HG02884 (cell line): ENCODE measurements at regions not wholly inside any gene's neighbourhood (a gene's known extent, or its start where the extent isn't known, plus 50 kb on each side); places are given as distances from the start of the nearest gene placed in this dataset.

ENCODE experiments used
- ATAC-seq: cut with Tn5 transposase; IDR thresholded peaks from one replicate; pipeline ENCODE4 v1.9.1; 2021; ENCODE audit warnings: mild to moderate bottlenecking, moderate library complexity; ENCODE audit not compliant: unreplicated experiment

GRCh38 chr4:126779436-126780166, 853.2 kb upstream of the INTU start:
- no peak for ATAC-seq

DNA sequence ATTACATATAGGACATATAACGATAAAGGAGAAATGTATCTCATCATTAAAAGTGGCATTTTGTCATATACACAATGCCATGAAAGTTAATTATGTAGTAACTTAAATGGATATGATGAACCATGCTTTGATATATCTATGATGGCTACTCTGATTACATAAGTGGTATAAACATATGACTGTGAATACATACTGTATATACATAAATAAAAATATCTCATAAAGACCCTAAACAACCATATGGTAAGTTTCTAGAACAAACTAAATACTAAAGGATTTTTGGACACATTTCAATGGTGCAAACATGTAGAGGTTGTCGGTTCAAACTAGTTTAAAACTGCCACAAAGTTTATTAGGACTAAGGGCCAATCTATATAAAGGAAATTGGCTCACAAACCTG, 849.6 kb upstream of the INTU start:
- ATAC-seq = no peak

DNA sequence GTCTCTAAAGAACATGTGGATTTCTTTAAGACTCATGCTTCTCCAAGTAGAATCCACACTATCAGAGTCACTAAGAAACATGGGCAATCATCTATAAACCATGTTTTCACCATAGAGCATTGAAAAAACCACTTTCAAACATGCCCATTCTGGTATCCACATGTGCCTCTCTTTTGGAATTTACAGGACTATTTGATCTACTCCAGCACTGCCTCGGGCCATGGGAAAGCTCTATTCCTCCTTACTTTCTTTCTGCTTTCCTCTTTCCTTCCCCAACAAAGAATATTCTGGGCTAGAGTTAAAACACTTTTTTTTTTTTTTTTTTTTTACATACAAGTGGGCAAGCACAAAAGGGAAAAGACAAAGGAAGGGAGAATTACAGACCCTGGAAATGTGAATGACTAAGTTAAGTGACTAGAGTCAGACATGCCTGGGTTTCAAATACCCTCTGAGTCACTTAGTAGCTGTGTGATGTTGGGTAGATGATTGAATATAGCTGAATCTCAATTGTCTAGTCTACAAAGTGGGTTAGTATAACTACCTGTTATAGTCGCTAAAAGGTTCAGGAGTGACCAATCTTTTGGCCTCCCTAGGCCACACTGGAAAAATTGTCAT, 847.7 kb upstream of the INTU start:
- no peak for ATAC-seq

DNA sequence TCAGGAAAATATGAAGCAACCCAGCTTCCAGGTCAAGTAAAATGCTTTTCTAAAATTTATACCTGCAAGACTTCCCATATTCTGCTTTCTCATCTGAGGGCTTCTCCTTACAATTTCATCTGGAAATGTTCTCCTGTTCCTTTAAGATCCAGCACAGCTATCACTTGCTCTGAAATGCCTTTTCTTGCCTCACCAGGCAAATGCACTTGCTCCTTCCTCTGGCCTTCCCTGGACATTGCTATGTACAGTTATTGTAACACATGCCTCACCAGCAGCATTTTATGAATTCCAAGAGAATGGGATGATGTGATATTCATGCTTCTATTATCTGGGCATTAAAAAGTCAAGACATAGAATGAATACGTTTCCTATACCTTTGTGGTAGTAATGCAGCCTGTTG, 842.1 kb upstream of the INTU start:
- no peak for ATAC-seq

- no peak for ATAC-seq
Measured at GRCh38 chr4:126794363-126794762, 838.4 kb upstream of the INTU start.

DNA sequence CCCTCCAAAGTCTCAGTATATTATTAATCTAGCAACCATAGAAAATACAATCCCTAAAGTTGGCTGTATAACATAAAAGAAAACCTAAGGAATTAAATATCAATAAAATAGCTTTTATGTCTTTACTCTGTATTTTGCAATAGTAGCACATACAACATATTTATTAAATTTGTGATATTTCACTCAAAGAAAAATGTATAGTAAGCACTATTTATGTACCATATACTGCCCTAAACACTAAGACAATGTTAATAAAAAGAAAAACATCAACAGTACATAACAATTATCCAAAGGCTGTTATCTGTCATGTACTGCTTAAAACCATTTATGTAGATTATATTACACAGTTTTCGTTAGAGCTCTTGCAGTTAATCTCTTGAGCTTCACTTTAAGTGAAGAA, 834.5 kb upstream of the INTU start:
- ATAC-seq = no peak

GRCh38 chr4:126799416-126799815, 833.3 kb upstream of the INTU start:
- ATAC-seq = no peak

DNA sequence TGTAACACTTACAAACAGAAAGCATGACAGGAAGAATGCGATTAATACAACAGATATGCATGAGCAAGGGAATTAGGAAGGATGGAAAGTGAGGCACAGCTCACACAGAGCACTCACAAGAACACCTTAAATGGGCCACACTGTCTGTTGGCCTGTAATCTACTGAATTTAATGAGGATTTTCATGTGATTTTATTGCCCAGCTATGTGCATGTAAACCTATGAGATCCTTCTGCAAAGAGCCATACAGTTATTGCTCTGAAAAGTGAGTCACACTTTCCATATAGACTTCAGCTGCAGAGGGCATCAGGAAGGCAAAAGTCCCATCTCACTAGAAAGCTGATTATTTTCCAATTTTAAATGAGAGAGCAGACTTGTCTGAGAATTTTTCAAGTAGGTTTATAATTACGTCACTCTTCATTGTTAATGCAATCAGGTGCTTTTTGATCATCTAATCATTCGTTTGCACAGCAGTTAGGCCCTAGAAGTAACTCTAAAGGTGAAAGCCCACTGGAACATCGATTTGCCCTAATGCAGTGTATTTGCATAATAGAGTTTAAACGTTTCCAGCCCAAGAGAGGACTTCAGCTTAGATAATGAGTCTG, 832.7 kb upstream of the INTU start:
- ATAC-seq = no peak

- no peak for ATAC-seq
Measured at GRCh38 chr4:126800575-126801141, 832.1 kb upstream of the INTU start.

DNA sequence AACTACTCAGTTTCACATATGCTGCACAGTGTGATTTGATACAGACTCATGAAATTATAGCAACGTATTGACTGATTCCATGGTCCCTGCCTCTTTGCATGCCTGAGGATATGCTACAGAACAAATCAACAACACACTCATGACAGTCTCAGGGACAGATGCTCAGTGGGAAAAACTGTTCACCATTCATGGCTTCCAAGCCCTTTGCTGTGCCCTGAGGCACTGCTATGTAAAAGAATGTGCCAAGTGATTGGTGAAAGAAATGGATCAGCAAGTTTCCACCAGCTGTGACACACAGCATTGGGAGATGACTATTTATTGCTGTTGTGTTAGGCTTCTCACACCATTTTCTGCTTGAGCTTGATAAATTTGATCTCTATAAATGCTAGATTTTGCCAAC, 825.6 kb upstream of the INTU start:
- no peak for ATAC-seq

DNA sequence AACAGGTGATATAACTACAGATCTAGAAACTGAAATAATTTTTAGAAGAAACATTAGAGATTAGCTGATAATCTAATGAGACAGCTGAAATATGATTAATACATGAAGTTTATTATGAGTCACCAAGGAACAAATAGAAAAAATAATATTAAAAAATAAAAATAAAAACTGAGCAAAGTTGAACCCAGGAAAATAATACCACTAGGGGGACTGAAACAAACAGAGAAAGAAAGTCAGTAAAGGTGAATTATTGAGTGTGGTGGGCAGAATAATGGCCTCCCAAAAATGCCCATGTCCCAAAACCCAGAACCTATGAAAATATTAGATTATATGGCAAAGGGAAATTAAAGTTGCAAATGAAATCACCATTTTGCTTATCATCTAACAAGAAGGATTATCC, 820.7 kb upstream of the INTU start:
- ATAC-seq = no peak

DNA sequence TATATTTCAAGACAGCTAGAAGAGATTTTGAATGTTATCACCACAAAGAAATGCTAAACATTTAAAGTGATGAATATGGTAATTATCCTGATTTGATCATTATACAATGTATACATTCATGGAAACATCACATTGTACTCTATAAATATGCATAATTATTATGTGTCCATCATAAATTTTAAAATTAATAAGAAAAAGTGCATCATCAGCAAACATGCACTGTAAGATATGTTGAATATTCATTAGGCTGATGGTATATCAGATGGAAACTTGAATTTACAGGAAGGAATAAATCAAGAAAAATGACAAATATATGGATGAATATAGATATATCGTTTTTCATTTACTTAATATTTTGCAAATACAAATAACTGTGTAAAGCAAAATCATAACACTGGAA, 812.1 kb upstream of the INTU start:
- ATAC-seq = no peak

DNA sequence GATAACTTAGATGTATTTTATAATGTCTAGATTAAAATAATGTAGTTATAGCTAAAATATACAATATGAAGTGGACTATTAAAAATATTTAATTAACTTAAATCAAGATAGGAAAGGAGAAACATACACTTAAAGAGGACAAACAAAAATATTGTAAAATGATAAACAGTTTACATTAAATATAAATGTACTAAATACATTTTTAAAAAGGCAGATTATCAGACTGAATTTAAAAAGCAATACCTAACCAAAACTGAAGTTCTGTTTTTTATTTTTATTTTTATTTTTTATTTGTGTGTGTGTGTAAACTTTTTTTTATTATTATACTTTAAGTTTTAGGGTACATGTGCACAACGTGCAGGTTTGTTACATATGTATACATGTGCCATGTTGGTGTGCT, 811.6 kb upstream of the INTU start:
- ATAC-seq = no peak

DNA sequence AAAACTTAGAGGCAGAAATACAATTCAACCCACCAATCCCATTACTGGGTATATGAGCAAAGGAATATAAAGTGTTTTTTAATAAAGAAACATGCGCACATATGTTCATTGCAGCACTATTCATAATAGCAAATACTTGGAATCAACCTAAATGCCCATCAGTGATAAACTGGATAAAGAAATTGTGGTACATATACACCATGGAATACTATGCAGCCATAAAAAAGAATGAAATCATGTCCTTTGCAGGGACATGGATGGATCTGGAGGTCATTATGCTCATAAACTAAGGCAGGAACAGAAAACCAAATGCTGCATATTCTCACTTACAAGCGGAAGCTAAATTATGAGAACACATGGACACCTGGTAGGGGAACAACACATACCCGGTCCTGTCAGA, 807.7 kb upstream of the INTU start:
- no peak for ATAC-seq

DNA sequence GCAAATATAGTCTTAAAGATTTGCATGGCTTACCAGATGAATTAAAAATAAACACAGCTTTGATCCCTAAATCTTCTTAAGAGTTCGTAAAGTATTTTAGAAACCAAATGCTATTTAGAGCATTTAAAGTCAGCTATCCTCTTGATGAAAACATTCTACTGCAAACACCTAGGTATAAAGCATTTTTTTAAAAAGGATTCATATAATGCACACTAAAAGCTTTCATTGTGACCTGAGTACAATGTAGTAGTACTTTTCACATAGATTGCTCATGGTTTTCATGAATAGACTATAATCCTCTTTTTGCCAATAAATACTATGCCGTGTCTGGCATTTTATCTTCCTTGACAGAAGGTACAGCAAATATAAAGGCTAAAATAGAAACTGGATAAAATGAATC, 805.1 kb upstream of the INTU start:
- ATAC-seq = no peak

DNA sequence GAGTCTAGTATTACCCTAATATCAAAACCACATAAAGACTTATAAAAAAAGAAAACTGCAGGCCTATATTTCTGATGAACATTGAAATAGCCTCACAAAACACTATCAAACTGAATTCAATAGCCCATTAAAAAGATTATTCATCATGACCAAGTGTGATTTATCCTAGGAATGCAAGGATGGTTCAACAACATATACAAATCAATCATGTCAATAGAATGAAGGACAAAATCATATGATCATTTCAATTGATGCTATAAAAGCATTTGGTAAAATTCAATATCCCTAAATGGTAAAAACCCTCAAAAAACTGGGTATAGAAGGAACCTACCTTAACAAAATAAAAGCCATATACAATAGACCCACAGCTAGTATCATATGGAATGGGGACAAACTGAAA, 797.9 kb upstream of the INTU start:
- no peak for ATAC-seq

- ATAC-seq = no peak
Measured at GRCh38 chr4:126838941-126839679, 793.6 kb upstream of the INTU start.

DNA sequence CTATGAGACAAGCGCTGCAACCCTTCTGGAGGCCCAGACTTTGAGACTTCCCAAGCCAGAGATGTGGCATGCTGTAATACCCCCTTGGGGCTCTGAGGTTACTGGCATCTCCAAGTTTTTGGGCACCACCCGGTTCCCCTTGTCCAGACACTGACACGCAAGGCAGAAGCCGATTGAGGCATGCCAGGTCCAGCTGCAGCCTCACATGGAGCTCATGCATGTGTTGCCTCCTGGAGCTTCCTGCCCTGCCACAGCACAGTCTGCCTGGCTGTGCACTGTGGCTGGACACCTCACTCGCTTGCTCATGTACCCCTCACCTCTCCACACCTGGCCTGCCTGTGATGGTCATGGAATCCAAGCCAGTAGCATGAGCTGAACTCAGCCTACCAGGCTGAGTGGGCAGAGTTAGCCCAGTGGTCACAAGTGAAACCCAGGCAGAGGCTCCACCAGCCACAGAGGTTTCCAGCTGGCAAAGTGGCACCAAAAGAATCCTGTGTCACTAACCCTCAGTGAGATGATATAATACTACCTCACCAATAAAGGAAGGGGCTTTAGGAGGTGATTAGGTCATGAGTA, 789.2 kb upstream of the INTU start:
- no peak for ATAC-seq

DNA sequence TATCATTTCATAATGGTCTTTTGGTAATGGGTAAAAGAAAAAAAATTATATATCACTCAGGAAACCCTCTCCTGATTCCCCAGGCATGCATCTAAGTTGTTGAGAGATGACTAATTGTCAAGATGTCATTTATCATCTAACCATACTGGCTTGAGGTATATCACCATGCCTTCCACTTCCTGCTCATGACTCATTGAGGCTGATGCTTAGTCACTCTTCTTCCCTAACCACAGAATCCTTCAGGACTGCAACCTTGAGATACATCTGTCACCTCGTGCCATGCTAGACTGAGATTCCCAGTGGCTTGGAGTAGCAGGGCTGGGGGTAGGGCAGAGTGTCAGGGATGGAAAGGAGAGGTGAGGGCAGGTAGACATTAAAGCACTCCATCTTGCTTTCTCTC, 782.5 kb upstream of the INTU start:
- no peak for ATAC-seq

DNA sequence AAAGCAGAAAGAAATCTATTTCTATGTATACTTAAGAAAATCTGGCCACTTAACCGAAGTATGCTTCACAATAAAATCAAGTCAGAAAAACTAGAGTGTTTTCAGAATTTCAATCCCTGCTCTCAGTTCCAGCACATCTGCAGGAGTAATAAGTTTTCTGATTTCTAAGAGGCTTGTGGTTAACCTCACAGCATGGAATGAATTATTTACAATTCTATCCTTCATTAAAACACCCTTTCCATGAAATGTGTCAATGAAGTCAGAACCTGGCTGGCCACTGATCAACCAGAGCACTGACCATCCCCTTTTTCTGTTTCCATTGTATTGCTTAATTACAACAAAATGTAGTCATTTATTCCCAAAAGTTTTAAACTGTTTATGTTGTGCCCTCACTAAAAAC, 781.4 kb upstream of the INTU start:
- no peak for ATAC-seq

GRCh38 chr4:126853715-126854114, 779.0 kb upstream of the INTU start:
- no peak for ATAC-seq
